Peyer's patch (tissue), 4 donors: ENCODE measurements at regions not wholly inside any gene's neighbourhood (a gene's known extent, or its start where the extent isn't known, plus 50 kb on each side); places are given as distances from the start of the nearest gene placed in this dataset.

ENCODE experiments used
- POLR2A ChIP-seq, 2 donors: fragments of 450-650 bp; IDR thresholded peaks; one replicate each; pipeline ENCODE4 v1.5.1; 2017; ENCODE audit warnings: antibody characterized with exemption in 2 of 2, mild to moderate bottlenecking in 2 of 2, moderate library complexity in 2 of 2
- TF ChIP-seq, protein P1 (sequence below), 6 experiments: fragments of 450-650 bp in 4 of 6; fragments of 200-600 bp in 2 of 6; sonication (generic) in 1 of 6; IDR thresholded peaks; one replicate each; pipeline ENCODE4 v1.5.1; 2017 to 2019; ENCODE audit warnings: antibody characterized with exemption in 6 of 6, mild to moderate bottlenecking in 3 of 6, moderate library complexity in 1 of 6

DNA sequence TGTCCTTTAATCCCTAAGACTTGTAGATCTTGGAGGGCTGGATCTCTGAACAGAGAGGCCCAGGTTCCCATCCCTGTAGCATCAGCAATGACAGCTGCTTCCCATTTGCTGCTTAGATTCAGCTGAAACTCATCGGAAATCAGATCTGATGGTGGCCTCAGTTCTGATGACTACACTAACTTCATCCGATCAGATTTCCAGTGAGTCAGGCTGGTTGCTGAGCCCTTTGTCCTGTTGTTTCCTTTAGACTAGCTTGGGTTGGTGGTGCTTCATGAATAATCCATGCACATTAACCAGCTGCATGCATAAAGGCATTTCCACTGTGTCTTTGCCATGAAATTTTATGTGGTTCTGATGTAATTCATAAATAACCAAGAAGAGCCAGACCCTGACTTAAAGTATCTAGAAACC lies 195.2 kb upstream of the TUT7 start:
- TF ChIP-seq POLR2A (IDR thresholded peaks at IDR 0.05): no peak
- TF ChIP-seq, protein P1, sequence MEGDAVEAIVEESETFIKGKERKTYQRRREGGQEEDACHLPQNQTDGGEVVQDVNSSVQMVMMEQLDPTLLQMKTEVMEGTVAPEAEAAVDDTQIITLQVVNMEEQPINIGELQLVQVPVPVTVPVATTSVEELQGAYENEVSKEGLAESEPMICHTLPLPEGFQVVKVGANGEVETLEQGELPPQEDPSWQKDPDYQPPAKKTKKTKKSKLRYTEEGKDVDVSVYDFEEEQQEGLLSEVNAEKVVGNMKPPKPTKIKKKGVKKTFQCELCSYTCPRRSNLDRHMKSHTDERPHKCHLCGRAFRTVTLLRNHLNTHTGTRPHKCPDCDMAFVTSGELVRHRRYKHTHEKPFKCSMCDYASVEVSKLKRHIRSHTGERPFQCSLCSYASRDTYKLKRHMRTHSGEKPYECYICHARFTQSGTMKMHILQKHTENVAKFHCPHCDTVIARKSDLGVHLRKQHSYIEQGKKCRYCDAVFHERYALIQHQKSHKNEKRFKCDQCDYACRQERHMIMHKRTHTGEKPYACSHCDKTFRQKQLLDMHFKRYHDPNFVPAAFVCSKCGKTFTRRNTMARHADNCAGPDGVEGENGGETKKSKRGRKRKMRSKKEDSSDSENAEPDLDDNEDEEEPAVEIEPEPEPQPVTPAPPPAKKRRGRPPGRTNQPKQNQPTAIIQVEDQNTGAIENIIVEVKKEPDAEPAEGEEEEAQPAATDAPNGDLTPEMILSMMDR (IDR thresholded peaks at IDR 0.05): no peak
